Motor neuron (in vitro differentiated cells): ENCODE measurements at regions not wholly inside any gene's neighbourhood (a gene's known extent, or its start where the extent isn't known, plus 50 kb on each side); places are given as distances from the start of the nearest gene placed in this dataset.

Source experiments
- ATAC-seq, 8 experiments: fragments of 200-7000 bp; cut with Tn5 transposase; replicated peaks in 6 of 8; 2 replicates each; pipeline ENCODE4 v1.8.0; 2021; ENCODE audit warnings: mild to moderate bottlenecking in 8 of 8, moderate library complexity in 8 of 8
- H3K27ac ChIP-seq, 2 donors: fragments of 250-450 bp; sonication (Bioruptor Pico); 2 replicates each; pipeline ENCODE4 v1.9.0; 2021; ENCODE audit warnings: antibody characterized with exemption in 2 of 2, mild to moderate bottlenecking in 2 of 2, moderate library complexity in 1 of 2
- H3K4me1 ChIP-seq, 2 donors: fragments of 250-450 bp; sonication (Bioruptor Pico); replicated peaks in 1 of 2; 2 replicates each; pipeline ENCODE4 v1.6.1; 2021; ENCODE audit warnings: antibody characterized with exemption in 2 of 2, mild to moderate bottlenecking in 2 of 2, moderate library complexity in 1 of 2
- H3K4me3 ChIP-seq, 5 donors: fragments of 250-450 bp; sonication (Bioruptor Pico); 2 replicates each; pipeline ENCODE4 v1.9.0; 2021; ENCODE audit warnings: antibody characterized with exemption in 5 of 5, mild to moderate bottlenecking in 5 of 5, moderate library complexity in 4 of 5
- WGBS, 10 experiments: fragments of 450-650 bp; shearing (Covaris generic); methylation state at CpG; one replicate each; pipeline ENCODE4 v1.0.0; 2022; 5-methylcytosine and 5-hydroxymethylcytosine counted together
- in situ Hi-C, 9 experiments: fragments of 400-800 bp; cut with MboI; loops; one replicate each; pipeline ENCODE4 v1.15.0; 2021; ENCODE audit warnings: low sequenced_read_pairs in 9 of 9, low pct_unique_long_range_greater_than_20kb in 2 of 9; ENCODE audit not compliant: unreplicated experiment in 9 of 9

DNA sequence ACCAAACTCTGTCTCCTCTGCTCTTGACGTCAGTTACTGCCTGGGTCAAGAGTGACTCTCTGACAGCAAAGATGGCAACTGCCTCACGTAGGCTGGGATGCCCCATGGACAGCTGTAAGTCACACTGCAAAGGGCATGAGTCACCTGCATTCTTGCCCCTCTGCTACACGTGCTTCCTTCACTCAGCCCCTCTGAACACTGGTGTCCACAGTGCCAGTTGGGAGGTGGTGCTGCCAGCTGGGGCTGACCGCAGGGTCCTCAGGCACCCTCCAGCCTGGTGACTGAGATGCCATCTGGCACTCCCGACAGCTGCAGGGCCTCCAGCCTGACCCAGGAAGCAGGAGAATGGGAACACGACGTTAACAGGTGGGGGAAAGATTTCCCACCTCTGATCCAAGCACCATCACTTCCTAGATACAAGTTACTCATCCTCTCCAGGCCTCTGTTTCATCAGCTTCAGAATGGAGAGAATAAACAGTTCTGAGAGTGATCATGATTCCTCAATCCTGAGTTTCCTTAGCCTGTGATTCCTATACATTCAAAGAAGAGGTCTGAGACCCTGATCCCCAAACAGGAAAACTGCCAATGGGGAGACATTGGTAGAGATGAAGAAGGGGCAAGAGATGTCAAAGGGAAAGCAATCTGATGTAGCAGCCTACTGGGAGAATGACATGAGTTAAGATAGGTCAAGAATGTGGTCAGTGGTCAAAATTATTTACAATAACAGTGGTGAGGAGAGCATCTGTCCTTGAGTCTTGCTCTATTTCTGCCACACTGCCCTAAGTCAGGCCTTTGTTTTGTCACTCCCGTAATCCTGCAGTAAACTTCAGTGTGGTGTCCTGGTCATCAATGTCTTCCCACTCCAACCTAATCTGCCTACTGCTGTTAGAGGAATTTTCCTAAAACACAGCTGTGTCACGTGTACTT is 86.1 kb upstream of the BCL6 start:
- Histone ChIP-seq H3K4me3 (no peak overlapping the region), H3K27ac (no peak overlapping the region), H3K4me1 (no peaks in the 10 kb centered on the region)
- in situ Hi-C loops, result no loop called here
- ATAC-seq, result no peak
- 53 to 89% (median 86%) methylated on average over 1 to 8 of the region's 9 CpGs; no CpG with 5 or more reads in 2 of the 10 experiments for WGBS, 10 experiments

DNA sequence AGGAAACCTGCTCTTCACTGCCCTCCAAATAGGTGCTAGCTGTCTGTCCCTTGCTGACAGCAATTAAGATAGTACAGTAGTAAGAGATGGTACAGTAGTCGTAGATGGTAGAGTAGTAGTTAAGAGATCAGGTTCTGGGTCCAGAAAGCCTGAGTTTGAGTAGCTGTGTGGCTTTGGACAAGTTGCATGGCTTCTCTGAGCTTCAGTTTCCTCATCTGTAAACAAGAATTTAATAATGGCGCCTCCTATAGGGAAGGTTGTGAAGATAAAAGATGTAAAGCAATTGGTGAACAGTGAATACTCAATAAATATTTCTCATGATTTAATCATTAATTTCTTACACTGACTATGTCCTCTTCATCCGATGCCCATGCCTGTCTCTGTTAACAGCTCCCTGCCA is 86.9 kb upstream of the BCL6 start:
- Histone ChIP-seq H3K4me3 (no peak overlapping the region), H3K4me1 (no peaks in the 10 kb centered on the region), H3K27ac (no peak overlapping the region)
- 37 to 100% (median 100%) methylated on average over 1 to 3 of the region's 3 CpGs; no CpG with 5 or more reads in 3 of the 10 experiments for WGBS, 10 experiments
- no peak for ATAC-seq
- in situ Hi-C loops, result no loop called here

DNA sequence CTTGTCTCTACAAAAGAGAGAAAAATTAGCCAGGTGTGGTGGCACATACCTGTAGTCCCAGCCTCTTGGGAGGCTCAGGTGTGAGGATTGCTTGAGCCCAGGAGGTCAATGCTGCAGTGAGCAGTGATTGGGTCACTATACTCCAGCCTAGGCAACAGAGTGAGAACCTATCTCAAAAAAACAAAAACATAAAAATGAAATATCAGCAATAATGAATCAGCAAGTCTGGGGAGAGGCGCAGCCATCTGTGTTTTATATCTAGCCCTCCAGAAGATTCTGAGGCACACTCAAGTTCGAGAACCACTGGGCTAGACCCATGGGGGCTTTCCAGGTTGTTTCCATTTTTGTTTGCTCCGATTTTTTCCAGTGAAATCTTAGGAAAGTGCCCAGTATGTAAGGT is 88.1 kb upstream of the BCL6 start:
- 18 to 100% (median 80%) methylated on average over 1 to 3 of the region's 3 CpGs; no CpG with 5 or more reads in 3 of the 10 experiments for WGBS, 10 experiments
- Histone ChIP-seq H3K4me3 (no peak overlapping the region), H3K27ac (no peak overlapping the region), H3K4me1 (no peaks in the 10 kb centered on the region)
- no peak for ATAC-seq
- in situ Hi-C loops, result no loop called here

DNA sequence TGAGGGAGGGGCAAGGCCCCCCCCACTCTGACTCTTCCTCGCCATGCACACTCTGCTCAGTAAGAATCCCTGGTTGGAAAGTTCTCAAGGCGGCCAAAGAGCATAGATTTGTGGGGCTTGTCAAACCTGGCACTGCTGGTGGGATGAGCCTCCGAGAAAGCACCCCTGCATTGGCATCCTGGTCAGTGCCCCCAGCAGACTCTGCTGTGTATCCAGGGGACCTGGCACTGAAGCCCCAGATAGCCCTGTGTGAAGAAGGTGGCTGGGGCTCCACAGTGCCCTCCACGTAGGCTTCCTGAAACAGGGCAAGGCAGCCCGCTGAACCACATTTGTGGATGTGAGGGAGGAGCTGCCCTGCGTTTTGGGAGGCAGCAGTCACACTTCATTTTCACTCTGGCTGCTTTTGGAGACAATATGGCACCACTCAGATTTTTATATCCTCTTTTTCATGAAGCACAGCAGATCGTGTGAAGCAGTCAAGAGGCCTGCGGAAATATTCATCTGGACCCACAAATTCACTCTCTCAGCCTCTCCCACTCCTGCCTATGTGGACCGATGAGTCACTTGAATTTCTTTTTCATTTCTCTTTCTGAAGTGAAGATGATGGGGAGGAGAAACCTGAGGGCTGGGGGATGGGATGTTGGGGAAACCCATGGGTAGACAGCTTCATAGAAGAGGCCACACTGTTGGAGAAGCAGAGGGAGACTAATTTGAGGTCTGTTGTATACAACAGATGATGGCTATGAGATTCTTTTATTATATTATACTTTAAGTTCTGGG is 88.7 kb upstream of the BCL6 start:
- no peak overlapping the region for H3K27ac ChIP-seq
- H3K4me3 ChIP-seq, result no peak overlapping the region
- WGBS, 10 experiments, result 40 to 91% (median 78%) methylated on average over 1 to 8 of the region's 9 CpGs; no CpG with 5 or more reads in 1 of the 10 experiments
- no peaks in the 10 kb centered on the region for H3K4me1 ChIP-seq
- in situ Hi-C loops, result no loop called here
- ATAC-seq, result peak in 1 of 8 experiments; percentile 45

DNA sequence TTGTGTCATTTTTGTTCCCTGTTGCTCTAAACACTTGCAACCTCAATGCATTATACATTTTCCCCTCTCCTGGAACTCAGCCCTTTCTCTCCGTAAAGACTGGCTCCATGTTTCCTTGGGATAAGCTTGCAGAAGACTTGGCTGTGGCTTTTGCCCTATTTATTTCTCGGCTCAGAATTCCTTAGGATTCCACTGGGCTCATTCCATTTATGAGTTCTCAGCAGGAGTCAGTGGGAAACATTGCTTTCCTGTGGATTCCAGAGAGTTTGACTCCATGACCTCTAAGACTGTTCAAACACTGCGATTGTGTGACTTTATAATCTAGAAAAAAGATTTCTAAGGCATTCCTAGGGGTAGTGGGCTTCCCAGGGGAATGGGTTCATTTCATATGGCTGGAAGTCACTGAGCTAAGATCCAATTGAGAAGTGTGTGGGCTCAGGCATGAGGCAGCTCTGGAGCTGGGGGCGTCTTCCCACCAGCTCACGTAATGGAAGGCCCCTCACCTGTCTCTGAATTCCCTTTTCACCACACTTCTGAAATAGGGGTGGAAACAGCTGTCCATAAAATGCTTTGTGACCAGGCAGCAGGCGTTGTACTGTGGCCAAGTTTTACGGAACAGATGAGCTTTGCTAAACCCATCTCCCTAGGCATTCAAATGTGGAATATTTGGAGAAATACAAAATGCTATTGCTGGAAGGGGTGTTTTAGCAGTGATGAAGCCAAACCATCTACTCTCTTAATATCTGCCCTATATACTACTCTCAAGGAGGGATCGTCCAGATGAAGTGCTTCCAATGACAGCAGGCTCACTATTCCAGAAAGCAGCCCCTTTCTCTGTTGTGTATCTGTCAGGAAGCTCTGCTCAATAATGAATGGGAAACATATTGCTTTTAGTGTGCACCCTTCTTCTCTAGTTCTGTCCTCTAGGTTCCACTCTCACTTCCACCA is 91.8 kb upstream of the BCL6 start:
- WGBS, 10 experiments, result 20 to 100% (median 80%) methylated on average over 1 to 4 of the region's 8 CpGs; no CpG with 5 or more reads in 1 of the 10 experiments
- H3K4me3 ChIP-seq, result no peak overlapping the region
- in situ Hi-C loops, result no loop called here
- no peak for ATAC-seq
- H3K27ac ChIP-seq, result no peak overlapping the region
- H3K4me1 ChIP-seq, result no peaks in the 10 kb centered on the region

DNA sequence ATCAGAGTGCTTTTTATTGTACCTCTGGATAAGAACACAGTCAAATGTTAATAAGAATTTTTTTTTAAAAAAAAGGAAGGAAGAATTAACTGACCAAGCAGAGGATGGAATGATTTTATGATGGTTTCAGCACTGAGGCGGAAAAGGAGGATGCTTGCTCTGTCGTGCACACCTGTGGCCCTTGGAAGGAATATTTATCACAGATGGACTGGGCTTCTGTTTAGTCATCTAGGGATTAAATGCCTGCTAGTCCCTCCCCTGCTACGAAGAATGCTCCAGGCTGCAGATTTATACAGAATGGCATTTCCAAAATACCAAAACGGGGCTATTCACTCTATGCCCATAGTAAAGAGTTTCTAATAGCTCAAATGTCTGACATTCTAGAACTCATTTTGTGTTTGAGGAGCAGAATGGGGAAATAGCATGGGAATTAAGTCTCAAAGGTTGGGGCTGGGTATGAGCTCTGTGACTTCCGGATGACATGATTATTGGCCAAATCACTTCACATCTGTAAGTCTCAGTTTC is 92.8 kb upstream of the BCL6 start:
- no peak overlapping the region for H3K27ac ChIP-seq
- H3K4me1 ChIP-seq, result no peaks in the 10 kb centered on the region
- H3K4me3 ChIP-seq, result no peak overlapping the region
- 27 to 100% (median 82%) methylated on average over 2 to 5 of the region's 5 CpGs for WGBS, 10 experiments
- in situ Hi-C loops, result no loop called here
- ATAC-seq, result no peak

DNA sequence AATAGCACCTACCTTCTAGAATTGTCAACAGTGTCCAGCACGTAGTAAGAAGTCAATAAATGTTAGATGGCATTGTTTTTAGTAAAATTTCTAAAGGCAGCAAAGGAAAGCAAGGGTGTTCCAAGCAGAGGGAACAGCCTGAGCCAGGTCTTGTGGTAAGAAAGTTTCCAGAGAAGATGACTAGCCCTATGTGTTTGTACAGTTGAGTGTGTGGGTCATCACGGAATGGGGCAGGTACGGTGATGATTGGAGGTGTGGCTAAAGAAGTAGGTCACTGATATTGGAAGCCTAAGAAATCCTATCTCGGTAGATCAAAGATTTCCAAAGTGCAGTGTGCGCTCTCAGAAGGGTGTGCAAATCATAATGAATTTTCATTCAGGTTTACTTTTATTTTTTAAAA is 94.2 kb upstream of the BCL6 start:
- 57 to 100% (median 84%) methylated on average over 1 to 5 of the region's 5 CpGs for WGBS, 10 experiments

DNA sequence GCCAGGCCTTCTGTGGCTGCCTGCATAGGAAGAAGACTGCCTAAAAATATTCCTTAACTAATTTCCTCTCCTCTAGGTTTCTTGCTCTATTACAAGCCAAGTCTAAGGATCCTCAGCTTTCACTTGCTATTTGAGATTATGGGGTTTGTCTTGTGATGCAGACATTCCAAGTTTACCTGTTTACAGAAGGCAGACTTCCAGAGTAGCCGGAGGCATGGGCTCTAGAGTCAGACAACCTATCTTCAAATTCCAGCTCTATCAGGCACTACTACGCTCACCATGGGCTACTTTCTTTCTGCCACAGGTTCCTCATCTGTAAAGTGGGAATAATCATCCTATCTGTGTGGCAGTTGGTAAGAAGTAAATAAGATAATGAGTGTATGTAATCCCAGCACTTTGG is 95.6 kb upstream of the BCL6 start:
- in situ Hi-C loops, result no loop called here
- no peak for ATAC-seq

More for the DNA sequence above, 94.2 kb upstream of the BCL6 start:
- in situ Hi-C loops, result no loop called here
- Histone ChIP-seq H3K4me1 (no peaks in the 10 kb centered on the region), H3K27ac (no peak overlapping the region), H3K4me3 (no peak overlapping the region)
- no peak for ATAC-seq

DNA sequence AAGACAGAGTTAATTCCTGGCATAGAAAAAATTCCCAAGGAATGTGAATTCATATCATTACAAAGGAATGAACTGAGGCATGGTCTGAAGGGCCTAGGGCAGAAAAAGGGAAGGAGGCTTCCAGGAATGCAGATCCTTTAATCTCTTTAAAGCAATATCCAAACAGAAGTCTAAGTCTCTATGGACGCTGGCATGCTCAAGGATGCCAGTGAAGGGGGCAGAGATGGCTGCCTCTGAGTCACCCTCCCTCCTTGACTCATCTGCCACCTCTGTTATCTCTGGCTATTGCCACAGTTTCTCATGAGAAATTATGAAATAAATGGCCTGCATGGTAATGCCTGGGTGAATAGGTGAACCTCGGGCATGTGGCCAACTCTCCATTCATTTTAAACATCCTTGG is 96.3 kb upstream of the BCL6 start:
- 0 to 100% (median 78%) methylated on average over 1 to 2 of the region's 2 CpGs; no CpG with 5 or more reads in 2 of the 10 experiments for WGBS, 10 experiments
- no peaks in the 10 kb centered on the region for H3K4me1 ChIP-seq
- no peak overlapping the region for H3K4me3 ChIP-seq
- in situ Hi-C loops, result no loop called here
- peak in 1 of 8 experiments; percentile 38 for ATAC-seq
- no peak overlapping the region for H3K27ac ChIP-seq

More for the DNA sequence above, 95.6 kb upstream of the BCL6 start:
- Histone ChIP-seq H3K4me1 (no peaks in the 10 kb centered on the region), H3K27ac (no peak overlapping the region), H3K4me3 (no peak overlapping the region)
- WGBS, 10 experiments, result 65 to 100% (median 97%) methylated on average over 2 of the region's 2 CpGs; no CpG with 5 or more reads in 6 of the 10 experiments

DNA sequence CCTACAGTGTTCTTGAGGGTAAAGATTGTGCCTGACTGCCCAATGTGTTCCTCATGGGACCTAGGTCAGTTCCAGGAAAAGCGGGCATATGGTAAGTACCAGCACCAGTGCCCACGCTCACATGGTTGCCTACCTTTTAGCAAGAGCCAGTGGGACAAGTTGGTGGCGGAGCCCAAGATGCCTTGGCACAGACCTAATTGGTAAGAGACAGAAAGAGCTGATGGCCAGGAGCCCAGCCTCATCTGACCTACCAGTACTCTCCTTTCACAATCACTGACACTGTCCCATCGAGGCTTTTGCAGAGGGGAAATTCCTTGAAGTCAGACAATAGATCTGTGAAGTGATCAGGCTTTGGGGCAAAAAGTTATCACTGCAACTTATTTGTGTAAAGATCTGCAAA is 98.4 kb upstream of the BCL6 start:
- 29 to 100% (median 64%) methylated on average over 1 to 3 of the region's 4 CpGs; no CpG with 5 or more reads in 1 of the 10 experiments for WGBS, 10 experiments
- H3K27ac ChIP-seq, result no peak overlapping the region
- H3K4me3 ChIP-seq, result no peak overlapping the region
- ATAC-seq, result no peak
- H3K4me1 ChIP-seq, result no peaks in the 10 kb centered on the region
- in situ Hi-C loops, result no loop called here

DNA sequence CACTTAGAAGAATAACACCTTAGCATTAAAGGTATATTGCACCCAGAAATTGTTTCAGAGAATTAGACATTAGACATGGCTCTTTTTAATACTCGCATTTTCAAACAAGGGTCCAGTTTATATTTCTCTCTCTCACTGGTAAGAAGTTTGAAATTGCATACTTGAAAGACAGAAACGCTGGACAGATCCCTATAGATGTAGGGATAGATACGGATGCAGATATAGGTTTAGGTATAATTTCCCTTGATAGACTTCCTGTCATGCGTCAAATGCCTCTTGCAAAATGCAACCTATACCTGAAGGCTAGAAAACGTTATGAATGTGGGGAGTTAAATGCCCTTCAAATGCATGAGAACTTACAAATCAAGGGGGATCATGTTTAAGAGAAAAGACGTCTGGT is 99.4 kb upstream of the BCL6 start:
- 13 to 91% (median 59%) methylated on average over 1 to 6 of the region's 6 CpGs for WGBS, 10 experiments
- H3K4me3 ChIP-seq, result no peak overlapping the region
- H3K27ac ChIP-seq, result no peak overlapping the region
- ATAC-seq, result no peak
- in situ Hi-C loops, result no loop called here
- H3K4me1 ChIP-seq, result no peaks in the 10 kb centered on the region

DNA sequence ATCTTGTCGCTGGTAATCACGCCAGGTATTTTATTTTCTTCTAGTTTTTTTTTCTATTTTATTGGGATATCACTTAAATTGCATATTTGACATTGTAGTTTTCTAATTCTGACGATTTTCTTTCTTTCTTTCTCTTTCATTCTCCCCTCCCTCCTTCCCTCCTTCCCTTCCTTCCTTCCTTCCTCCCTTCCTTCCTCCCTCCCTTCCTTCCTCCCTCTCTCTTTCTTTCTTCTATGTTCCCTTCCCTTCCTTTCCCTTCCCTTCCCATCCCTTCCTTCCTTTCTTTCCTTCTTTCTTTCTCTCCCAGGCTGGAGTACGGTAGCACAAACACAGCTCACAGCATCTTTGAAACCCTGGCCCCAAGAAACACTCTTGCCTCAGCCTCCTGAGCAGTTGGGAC is 100.6 kb upstream of the BCL6 start:
- no peak for ATAC-seq
- Histone ChIP-seq H3K4me1 (no peaks in the 10 kb centered on the region), H3K4me3 (no peak overlapping the region), H3K27ac (no peak overlapping the region)
- 50 to 100% (median 82%) methylated on average over 1 to 4 of the region's 4 CpGs for WGBS, 10 experiments
- in situ Hi-C loops, result no loop called here
